ENCODE measurements at regions not wholly inside any gene's neighbourhood (a gene's known extent, or its start where the extent isn't known, plus 50 kb on each side); places are given as distances from the start of the nearest gene placed in this dataset.

GRCh38 chr13:64938660-64939059, 2291.5 kb downstream of the PCDH9 start:
- DNase-seq (ENCODE audit: low spot score in 2 of 2), result no peak
- Histone ChIP-seq H3K4me1 (no peaks in the 10 kb centered on the region), H3K27me3 (no peaks in the 10 kb centered on the region), H3K9me3 (no peaks in the 10 kb centered on the region), H3K4me3 (no peak overlapping the region), H3K36me3 (no peaks in the 10 kb centered on the region), H3K27ac (no peak overlapping the region)
- TF ChIP-seq EP300 (IDR thresholded peaks at IDR 0.05) (no peak), POLR2A (IDR thresholded peaks at IDR 0.05) (no peak), CTCF (IDR thresholded peaks at IDR 0.05) (no peak)
- WGBS, 2 donors, result 90 to 93% methylated on average over 5 of the region's 5 CpGs

- Histone ChIP-seq H3K9me3 (no peaks in the 10 kb centered on the region), H3K36me3 (no peaks in the 10 kb centered on the region), H3K27me3 (no peaks in the 10 kb centered on the region), H3K4me3 (no peak overlapping the region), H3K4me1 (no peaks in the 10 kb centered on the region), H3K27ac (no peak overlapping the region)
- no peak for TF ChIP-seq POLR2A (IDR thresholded peaks at IDR 0.05)
- no peak for TF ChIP-seq EP300 (IDR thresholded peaks at IDR 0.05)
- TF ChIP-seq CTCF (IDR thresholded peaks at IDR 0.05), result no peak
- no peak for DNase-seq (ENCODE audit: low spot score in 2 of 2)
- WGBS, 2 donors, result 87 to 89% methylated on average over 1 of the region's 1 CpG
Observed at GRCh38 chr13:64937302-64937701, 2292.8 kb downstream of the PCDH9 start.

- Histone ChIP-seq H3K36me3 (no peaks in the 10 kb centered on the region), H3K27me3 (no peaks in the 10 kb centered on the region), H3K4me1 (no peaks in the 10 kb centered on the region), H3K4me3 (no peak overlapping the region), H3K27ac (no peak overlapping the region), H3K9me3 (no peaks in the 10 kb centered on the region)
- TF ChIP-seq CTCF (IDR thresholded peaks at IDR 0.05) (no peak), POLR2A (IDR thresholded peaks at IDR 0.05) (no peak), EP300 (IDR thresholded peaks at IDR 0.05) (no peak)
- no peak for DNase-seq (ENCODE audit: low spot score in 2 of 2)
- WGBS, 2 donors, result 91 to 93% methylated on average over 2 of the region's 2 CpGs
Observed at GRCh38 chr13:64936879-64937278, 2293.3 kb downstream of the PCDH9 start.

- no peak for TF ChIP-seq EP300 (IDR thresholded peaks at IDR 0.05)
- TF ChIP-seq POLR2A (IDR thresholded peaks at IDR 0.05), result no peak
- no peak overlapping the region for H3K27ac ChIP-seq
- no peaks in the 10 kb centered on the region for H3K4me1 ChIP-seq
- no peak for DNase-seq (ENCODE audit: low spot score in 2 of 2)
- no peaks in the 10 kb centered on the region for H3K27me3 ChIP-seq
- no peaks in the 10 kb centered on the region for H3K36me3 ChIP-seq
- H3K4me3 ChIP-seq, result no peak overlapping the region
- H3K9me3 ChIP-seq, result no peaks in the 10 kb centered on the region
Observed at GRCh38 chr13:64935441-64935840, 2294.7 kb downstream of the PCDH9 start.

GRCh38 chr13:64934569-64935362, 2295.4 kb downstream of the PCDH9 start:
- TF ChIP-seq CTCF (IDR thresholded peaks at IDR 0.05) (no peak), EP300 (IDR thresholded peaks at IDR 0.05) (no peak), POLR2A (IDR thresholded peaks at IDR 0.05) (no peak)
- DNase-seq (ENCODE audit: low spot score in 2 of 2), result no peak
- no peak overlapping the region for H3K4me3 ChIP-seq
- no peaks in the 10 kb centered on the region for H3K36me3 ChIP-seq
- WGBS, 2 donors, result 65 to 71% methylated on average over 5 of the region's 5 CpGs
- no peaks in the 10 kb centered on the region for H3K9me3 ChIP-seq
- no peaks in the 10 kb centered on the region for H3K4me1 ChIP-seq
- H3K27ac ChIP-seq, result no peak overlapping the region
- H3K27me3 ChIP-seq, result no peaks in the 10 kb centered on the region
